GM20000 (cell line): ENCODE measurements at regions not wholly inside any gene's neighbourhood (a gene's known extent, or its start where the extent isn't known, plus 50 kb on each side); places are given as distances from the start of the nearest gene placed in this dataset.

ENCODE experiments used
- DNase-seq: peaks from one replicate; pipeline ENCODE4 v3.0.0; 2012; ENCODE audit warnings: low spot score
- TF ChIP-seq, protein P1 (sequence below): IDR thresholded peaks from 2 replicates; pipeline ENCODE4 v1.5.1; 2012; ENCODE audit warnings: mild to moderate bottlenecking, control low read depth; ENCODE audit errors: extremely low read depth, missing control alignments

DNA sequence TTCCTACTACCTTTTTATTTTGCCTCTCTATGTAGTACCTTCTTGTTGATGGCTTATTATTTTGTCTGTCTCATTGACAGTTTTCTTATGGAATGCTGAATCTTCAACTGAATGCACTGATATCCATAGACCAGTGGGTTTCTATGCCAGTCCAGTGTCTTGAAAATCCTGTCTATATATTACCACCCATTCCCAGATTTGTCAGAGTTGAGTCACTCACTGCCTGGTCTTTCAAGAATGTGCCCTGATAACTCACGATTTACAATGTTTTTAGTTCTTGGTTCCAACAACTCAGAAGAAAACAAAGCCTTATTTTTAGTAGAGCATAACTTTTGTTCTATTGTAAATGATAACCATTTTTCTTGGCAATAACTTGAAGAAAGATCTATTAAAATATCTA, 606.0 kb upstream of the PITX2 start:
- no peak for DNase-seq

DNA sequence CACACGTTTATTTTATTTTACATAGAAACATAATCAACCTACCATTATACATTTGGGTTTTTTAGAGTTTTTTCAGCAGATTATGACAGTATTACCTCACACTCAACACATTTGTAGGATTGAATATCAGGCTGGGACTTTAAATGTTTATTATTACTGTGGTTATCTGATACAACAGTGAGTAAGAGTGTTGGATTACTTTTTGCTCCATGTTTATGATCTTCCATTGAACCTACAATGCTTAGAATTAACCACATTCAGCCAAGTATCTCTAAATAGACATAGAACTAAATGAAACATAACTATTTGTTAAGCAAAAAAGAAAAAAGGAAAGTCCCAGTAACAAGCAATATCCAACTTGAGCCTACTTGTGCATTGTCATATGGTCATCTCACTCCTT, 607.4 kb upstream of the PITX2 start:
- TF ChIP-seq, protein P1, sequence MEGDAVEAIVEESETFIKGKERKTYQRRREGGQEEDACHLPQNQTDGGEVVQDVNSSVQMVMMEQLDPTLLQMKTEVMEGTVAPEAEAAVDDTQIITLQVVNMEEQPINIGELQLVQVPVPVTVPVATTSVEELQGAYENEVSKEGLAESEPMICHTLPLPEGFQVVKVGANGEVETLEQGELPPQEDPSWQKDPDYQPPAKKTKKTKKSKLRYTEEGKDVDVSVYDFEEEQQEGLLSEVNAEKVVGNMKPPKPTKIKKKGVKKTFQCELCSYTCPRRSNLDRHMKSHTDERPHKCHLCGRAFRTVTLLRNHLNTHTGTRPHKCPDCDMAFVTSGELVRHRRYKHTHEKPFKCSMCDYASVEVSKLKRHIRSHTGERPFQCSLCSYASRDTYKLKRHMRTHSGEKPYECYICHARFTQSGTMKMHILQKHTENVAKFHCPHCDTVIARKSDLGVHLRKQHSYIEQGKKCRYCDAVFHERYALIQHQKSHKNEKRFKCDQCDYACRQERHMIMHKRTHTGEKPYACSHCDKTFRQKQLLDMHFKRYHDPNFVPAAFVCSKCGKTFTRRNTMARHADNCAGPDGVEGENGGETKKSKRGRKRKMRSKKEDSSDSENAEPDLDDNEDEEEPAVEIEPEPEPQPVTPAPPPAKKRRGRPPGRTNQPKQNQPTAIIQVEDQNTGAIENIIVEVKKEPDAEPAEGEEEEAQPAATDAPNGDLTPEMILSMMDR = no peak
- DNase-seq = no peak

More for the DNA sequence above, 606.0 kb upstream of the PITX2 start:
- TF ChIP-seq, protein P1 = no peak

DNA sequence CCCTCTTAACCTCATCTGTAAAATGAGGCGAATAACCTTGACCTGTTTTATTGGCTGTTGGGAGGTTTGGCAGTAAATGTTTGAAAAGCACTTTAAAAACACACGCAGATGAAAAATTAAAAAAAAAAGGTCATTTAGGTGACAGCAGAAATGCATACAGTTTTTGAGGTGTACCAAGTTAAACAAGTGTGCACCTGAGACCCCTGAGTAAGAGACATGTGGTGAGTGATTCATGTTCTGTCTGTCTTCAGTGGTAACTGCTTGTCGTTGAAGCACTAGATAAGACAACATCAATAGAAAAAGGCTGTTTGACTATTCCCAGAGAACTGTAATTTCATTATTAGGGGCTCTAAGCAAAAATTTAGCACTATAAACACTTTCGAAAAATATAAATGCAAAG, 608.4 kb upstream of the PITX2 start:
- TF ChIP-seq, protein P1 = no peak
- no peak for DNase-seq

DNA sequence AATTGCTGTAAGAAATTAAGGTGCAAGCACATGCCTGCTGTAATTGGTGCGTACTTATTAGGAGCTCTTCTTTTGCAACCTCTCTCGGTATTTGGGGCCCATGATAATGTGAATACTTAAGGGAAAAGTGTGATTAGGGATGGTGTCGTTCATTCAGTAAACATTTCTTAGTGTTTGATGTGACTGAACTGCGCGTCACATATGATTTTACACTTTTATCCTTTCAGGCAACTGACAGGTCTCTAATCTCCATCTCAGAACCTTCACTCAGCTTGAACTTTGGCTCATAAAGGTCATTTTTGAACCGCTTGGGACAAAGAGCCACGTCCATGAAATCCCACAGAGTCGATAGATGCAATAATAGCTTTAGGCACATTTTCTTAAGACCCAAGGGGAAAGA, 612.1 kb upstream of the PITX2 start:
- TF ChIP-seq, protein P1 = no peak
- DNase-seq = no peak

DNA sequence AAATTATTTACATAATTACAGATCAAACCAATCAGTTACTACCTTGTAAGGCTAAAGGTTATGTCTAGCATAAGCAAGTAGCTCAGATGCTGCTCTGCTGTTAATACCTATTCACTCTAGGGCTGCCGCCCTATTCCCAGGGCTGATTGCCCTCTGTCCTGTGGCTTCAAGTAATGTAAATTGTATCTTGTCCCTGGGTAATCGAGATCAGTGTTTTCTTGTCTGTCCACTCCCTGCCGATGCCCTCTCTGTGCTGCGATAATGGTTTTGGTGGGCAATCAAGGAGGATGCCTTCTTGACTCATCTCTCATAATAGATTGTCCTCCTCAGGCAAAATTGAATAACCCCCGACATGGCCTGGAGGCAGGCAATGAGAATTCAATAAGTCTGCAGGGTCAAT, 641.0 kb upstream of the PITX2 start:
- no peak for DNase-seq
- TF ChIP-seq, protein P1 = no peak

DNA sequence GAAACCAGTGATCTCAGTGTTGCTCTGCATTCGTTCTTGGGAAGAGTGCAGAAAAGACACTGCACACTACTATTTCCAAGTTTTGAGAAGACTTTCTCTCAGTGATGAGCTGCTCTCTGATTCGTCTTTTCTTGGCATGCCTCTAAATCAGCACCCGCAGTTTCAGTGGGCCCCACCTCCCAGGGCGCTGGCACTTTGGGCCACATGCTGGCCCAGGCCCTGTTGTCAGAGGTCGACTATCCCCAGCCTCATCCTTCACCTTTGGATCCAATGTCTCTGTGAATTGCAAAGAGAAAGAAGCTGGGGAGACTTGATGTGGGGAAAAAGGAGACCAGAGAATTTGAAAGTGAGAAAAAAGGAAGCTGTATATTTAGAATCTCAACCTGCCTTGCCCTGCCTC, 644.1 kb upstream of the PITX2 start:
- no peak for DNase-seq
- TF ChIP-seq, protein P1 = no peak

DNA sequence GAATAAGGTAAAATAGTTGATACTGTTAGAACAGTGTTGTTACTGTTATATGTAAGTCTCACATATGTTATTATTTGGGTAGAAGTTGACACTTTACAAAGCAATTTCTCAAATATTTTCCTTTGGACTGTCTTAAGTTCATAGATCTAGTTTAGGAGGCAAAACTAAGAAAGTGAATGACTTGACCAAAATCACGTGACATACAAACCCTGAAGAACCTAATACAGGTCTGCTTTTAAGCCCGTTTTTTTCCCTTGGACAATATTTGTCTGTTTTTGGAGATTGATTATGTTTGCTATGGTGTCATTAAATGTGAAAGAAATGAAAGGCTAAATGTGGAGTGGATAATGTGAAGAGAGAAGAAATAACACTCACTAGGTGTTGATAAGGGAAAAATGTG, 644.9 kb upstream of the PITX2 start:
- DNase-seq = no peak

More for the DNA sequence above, 644.9 kb upstream of the PITX2 start:
- TF ChIP-seq, protein P1 = no peak
